GM19452 (cell line): ENCODE measurements at regions not wholly inside any gene's neighbourhood (a gene's known extent, or its start where the extent isn't known, plus 50 kb on each side); places are given as distances from the start of the nearest gene placed in this dataset.

Source experiments
- ATAC-seq: cut with Tn5 transposase; IDR thresholded peaks from one replicate; pipeline ENCODE4 v1.9.1; 2021; ENCODE audit not compliant: unreplicated experiment

GRCh38 chr11:113584371-113584770 is 109.2 kb upstream of the DRD2 start:
- ATAC-seq: no peak

DNA sequence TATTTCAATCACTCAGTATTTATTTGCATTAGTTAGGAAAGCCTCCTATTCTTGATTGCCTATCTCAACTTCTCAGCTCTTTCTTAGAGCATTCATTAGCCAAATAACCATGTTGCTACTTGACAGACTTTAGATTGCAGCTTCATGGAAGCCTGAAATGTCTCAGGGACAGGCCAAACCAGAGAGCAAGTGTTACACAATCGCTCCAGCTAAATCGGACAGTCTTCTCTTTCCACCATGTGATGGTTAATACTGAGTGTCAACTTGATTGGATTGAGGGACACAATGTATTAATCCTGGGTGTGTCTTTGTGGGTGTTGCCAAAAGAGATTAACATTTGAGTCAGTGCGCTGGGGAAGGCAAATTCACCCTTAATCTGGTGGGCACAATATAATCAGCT is 106.5 kb upstream of the DRD2 start:
- no peak for ATAC-seq

DNA sequence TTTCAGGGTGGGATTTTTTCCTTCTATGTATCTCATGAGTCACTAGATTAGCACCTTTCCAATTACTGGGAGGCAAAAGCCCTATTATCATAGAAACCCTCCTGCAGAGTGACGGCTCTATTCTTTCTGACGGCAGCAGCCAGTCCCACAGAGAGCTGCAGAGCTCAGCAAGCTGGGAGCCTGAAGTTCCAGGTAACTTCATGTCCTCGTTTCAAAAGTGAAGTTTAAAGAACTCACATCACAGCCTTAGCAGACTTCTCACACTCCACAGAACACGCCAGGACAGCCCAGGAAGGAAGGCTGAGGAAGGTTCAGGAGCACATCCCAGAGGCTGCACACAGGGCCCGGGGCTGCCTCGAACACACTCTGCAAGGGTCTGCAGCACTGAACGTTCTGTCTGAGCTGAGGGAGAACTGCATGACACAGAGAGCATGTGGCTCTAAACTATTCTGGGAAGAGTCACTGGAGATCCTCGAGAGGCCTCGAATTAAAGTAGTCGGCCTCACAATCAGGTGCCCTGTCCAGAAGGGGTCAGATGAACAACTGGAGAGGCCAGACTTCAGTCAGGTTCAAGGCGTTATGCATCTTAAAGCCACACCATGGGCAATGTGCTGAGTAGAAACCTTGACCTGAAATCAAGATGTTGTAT is 104.2 kb upstream of the DRD2 start:
- ATAC-seq: no peak

- no peak for ATAC-seq
Measured at GRCh38 chr11:113578715-113579250, 103.6 kb upstream of the DRD2 start.

- ATAC-seq: no peak
Measured at GRCh38 chr11:113578033-113578380, 102.8 kb upstream of the DRD2 start.

DNA sequence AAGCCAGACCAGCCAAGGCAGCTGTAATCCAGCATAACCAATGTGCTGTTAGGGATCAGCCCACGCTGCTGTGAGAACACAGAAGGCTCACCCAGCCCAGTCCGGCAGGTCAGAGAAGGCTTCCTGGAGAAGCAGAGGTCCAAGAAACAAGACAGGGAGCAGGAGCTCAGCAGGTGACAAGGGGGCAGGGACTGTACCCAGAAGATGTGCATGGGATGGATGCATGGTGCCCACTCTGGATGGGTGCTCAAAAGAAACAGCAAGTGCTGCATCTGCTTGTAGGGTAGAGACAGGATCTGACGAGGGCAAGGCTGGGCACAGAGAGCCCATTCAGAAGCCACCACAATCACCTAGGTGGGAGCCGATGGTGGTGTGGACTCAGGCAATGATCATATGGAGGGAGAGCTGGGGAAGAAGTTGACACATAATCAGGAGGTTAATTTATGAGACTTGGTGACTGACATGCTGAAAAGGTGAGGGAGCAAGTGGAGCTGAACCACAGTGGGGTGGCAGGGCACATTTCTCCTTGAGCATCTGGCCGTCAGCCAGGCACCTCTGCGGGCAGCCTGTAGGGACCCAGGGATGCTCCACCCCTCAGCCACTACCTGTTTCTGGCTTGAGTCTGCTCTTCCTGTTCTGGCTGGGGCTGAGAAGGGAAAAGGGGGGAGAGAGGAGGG is 102.3 kb upstream of the DRD2 start:
- no peak for ATAC-seq

- ATAC-seq: no peak
Measured at GRCh38 chr11:113574586-113574985, 99.4 kb upstream of the DRD2 start.

DNA sequence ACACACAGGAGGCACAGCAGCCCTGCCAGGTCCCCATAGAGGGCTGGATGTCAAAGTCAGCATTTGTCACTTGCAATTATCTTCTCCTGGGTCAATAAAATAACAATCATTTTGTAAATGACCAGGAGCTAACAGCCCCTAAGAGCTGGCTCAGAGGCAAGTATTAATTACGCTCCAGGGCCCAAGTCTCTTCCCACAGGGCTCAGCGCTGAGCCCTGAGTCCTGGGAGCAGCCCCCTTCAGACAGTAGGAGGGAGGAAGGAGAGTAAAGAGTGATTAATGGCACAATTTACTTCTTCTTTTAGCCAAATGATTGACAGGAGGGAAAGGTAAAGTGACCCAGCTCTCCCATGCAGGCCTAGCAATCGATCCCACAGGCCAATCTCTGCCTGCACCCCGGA is 99.0 kb upstream of the DRD2 start:
- ATAC-seq: no peak

DNA sequence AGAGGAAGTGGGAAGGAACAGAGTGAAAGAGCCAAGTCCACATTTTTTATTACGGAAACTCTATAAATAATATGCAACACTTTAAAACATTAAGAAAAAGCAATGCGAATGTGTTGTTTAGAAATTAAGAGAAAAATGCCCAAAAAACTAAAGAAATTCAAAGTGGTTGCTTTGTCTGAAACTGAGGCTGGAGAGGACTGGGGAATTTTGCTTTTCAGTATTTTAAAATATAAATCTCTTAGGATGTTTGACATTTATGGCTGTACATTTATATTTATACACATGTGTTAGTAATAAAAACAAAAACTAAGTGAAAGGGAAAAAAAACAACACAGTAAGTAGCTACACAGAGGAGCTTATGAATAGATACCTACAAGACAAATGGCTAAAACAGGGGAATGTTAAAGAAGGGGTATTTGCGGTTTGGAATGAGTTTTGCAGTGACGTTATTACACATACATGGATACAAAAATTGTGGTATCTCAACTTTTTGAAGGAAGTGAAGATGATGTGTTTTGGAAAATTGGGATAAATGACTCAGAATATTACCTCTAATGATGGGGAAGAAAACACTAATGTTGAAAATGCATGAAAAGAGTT is 97.0 kb upstream of the DRD2 start:
- no peak for ATAC-seq

GRCh38 chr11:113571531-113571930 is 96.3 kb upstream of the DRD2 start:
- no peak for ATAC-seq

- ATAC-seq: no peak
Measured at GRCh38 chr11:113570906-113571305, 95.7 kb upstream of the DRD2 start.

DNA sequence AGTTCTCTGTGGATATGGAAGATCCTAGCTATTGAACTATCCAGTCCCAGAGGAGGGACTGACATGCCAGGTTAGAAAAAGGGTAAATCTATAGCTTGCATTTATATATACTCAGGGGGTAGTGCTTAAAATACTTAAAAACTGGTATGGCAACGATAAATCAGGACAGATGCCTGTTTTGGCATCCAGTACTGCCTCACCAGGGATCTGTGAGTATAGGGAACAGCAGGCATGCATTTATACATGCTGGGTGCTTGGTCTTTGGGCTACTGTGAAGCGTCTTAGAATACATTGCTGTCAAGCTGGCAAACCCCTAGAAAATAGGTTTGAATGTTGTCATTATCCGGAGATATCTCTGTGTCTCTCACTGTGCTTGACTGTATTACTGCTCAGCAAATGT is 94.2 kb upstream of the DRD2 start:
- no peak for ATAC-seq

DNA sequence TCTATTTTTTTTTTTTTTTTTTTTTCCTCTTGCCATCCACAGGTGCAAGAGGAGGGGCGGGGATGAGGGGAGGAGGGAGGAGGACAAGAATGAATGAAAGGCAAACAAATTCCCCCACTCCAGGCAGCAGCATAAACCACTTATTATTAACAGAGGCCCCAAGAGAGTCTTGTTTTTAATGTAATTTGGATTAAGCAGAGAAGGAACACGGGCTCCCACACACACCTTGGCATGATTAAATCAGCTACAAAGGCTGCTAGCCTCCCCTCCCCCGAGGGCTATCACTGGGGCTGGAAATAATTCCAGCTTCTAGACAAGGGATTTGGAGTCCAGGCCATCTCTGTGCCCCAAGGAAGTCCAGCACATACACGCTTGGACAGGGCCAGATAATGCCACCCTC is 93.4 kb upstream of the DRD2 start:
- ATAC-seq: no peak

DNA sequence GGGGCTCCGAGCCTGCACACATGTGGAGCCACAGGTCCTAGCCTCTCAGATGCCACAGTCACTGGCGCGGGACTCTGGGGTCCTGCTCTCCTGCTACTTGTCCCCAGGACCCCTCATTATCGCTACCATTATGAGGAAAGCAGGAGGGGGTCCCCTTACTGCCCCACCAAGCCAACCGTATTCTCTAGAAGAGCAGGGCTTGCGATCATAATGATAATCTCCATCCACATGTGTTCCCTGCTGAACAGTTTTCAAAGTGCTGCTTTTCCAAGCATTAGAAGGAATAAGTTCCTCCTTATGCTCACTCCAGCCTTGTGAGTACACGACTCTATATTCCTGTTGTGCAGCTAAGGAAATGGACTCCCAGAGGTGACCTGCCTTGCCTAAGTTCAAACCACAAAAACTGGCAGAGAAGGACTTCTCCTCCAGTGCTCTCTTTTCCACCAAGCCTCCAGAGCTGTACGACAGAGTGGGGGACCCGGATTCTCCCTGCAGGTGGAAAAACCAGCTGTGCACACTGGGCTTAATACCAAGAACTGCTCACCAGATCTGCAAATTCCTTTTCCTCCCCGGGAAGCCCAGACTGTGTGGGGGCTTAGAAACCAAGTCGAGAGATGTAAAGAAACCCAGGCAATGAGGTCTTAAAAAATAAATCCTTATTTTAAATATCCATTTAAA is 92.8 kb upstream of the DRD2 start:
- no peak for ATAC-seq

- no peak for ATAC-seq
Measured at GRCh38 chr11:113567097-113567496, 91.9 kb upstream of the DRD2 start.

DNA sequence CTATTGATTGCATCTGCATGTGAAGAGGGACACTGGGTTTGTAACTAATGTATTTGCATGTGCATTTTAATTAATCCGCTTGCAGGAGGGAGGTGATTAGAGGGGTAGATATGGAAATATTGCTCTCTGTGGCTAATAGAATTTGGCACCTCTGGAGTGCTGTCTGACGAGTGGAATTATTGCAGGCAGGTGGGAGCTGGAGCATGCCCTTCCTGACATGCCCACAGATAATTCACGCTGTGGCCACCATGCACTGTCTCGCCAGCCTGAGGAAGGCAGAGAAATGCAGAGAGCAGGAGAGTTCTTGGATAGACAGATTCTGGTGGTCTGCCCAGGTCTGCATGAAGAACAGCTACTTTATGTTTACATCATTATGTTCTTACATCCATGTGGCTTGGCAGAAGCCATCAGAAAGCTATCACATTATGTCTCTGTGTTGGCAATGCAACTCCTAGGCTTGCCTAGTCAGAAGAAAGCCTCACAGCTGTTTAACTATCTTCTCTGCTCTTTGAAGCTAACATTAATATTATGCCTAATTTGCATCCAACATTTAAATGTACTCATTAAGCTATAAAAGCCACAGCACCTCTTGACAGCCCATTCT is 89.4 kb upstream of the DRD2 start:
- ATAC-seq: no peak

GRCh38 chr11:113563766-113564526 is 88.7 kb upstream of the DRD2 start:
- no peak for ATAC-seq

- ATAC-seq: no peak
Measured at GRCh38 chr11:113562981-113563461, 87.8 kb upstream of the DRD2 start.

- no peak for ATAC-seq
Measured at GRCh38 chr11:113562576-113562975, 87.4 kb upstream of the DRD2 start.

- no peak for ATAC-seq
Measured at GRCh38 chr11:113557926-113558325, 82.7 kb upstream of the DRD2 start.

DNA sequence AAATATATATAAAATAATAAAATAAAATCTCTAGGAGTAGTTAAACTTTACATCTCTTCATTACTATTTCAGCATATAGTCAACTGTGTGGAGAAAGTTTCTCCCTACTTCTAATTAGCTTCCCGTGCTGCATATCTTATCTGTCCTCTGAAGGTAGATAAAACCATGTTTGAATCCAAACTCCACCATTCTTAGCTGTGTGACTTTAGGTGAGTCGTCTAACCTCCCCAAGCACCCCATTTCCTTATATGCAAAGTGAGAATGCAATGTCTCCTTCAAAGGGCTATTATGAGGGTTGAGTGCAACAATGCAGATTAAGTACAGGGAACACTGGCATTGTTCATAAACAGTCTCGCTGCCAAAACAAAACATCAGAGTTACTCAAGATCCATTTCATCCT is 80.8 kb upstream of the DRD2 start:
- no peak for ATAC-seq
